Stimulated activated naive CD8-positive, alpha-beta T cell treated with anti-CD3 and anti-CD28 coated beads, Interleukin-15, Interleukin-2, amounts not matched to agents 100 ng/mL and 50 ng/mL, for 24 hours (primary cell): ENCODE measurements at regions not wholly inside any gene's neighbourhood (a gene's known extent, or its start where the extent isn't known, plus 50 kb on each side); places are given as distances from the start of the nearest gene placed in this dataset.
"Not testable (repeated sequence)": the region's sequence is repeated elsewhere in the genome, so short reads cannot be mapped to it uniquely, and the experiment has no call there.

Experiments
- H3K27ac Mint-ChIP-seq: one replicate; pipeline ENCODE4 v1.8.0; 2021; ENCODE audit warnings: mild to moderate bottlenecking, mixed read lengths
- H3K27me3 Mint-ChIP-seq: one replicate; pipeline ENCODE4 v1.8.0; 2021; ENCODE audit warnings: mixed read lengths
- H3K36me3 Mint-ChIP-seq: one replicate; pipeline ENCODE4 v1.8.0; 2021; ENCODE audit warnings: low read depth, mixed read lengths
- H3K4me1 Mint-ChIP-seq: one replicate; pipeline ENCODE4 v1.8.0; 2021; ENCODE audit warnings: low read depth, mixed read lengths
- H3K4me3 Mint-ChIP-seq: one replicate; pipeline ENCODE4 v1.8.0; 2021; ENCODE audit warnings: mild to moderate bottlenecking, mixed read lengths
- H3K9me3 Mint-ChIP-seq: one replicate; pipeline ENCODE4 v1.8.0; 2021; ENCODE audit warnings: mixed read lengths

DNA sequence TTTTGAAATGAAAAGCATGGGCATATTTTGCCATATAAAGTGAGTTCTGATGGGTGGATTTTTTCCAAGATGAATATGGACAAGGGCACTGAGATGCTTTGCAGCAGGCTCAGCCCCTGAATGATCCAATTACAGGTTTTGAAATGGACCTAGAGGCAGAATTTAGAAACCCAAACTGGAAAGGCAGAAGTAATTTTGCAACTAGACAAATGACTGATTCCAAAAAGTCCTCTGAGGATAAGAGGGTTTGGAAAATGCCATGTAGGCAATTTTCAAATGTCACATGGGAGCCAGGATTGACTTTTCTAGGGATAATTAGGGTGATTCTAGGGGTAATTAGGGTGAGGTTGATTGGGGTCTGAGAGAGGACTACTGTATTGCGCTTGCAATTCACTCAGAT is 148.9 kb upstream of the ZNF648 start:
- Mint-ChIP-seq H3K4me1 (no peaks in the 10 kb centered on the region), H3K27ac (no peak overlapping the region), H3K4me3 (no peak overlapping the region), H3K9me3 (no peaks in the 10 kb centered on the region), H3K27me3 (no peaks in the 10 kb centered on the region), H3K36me3 (no peaks in the 10 kb centered on the region)

DNA sequence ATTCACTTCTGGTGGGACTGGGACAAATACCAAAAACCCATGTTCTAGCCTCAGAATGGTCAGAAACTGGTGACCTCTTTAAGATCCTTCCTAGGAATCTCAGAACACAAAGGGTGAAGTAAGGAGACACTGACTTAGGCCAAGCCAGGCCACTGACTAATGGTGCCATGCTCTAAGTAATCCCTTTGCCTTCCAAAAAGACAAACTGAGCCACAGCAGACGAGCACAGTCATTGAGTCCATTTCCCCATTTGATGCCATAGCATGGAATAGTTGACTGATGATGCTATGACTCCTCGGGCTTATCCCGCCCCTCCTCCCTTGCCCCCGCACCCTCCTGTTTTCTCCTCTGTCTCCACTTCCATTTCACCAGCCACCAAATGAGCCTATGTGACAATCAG is 145.8 kb upstream of the ZNF648 start:
- H3K27me3 Mint-ChIP-seq = no peaks in the 10 kb centered on the region
- no peaks in the 10 kb centered on the region for H3K36me3 Mint-ChIP-seq
- H3K27ac Mint-ChIP-seq = no peak overlapping the region

DNA sequence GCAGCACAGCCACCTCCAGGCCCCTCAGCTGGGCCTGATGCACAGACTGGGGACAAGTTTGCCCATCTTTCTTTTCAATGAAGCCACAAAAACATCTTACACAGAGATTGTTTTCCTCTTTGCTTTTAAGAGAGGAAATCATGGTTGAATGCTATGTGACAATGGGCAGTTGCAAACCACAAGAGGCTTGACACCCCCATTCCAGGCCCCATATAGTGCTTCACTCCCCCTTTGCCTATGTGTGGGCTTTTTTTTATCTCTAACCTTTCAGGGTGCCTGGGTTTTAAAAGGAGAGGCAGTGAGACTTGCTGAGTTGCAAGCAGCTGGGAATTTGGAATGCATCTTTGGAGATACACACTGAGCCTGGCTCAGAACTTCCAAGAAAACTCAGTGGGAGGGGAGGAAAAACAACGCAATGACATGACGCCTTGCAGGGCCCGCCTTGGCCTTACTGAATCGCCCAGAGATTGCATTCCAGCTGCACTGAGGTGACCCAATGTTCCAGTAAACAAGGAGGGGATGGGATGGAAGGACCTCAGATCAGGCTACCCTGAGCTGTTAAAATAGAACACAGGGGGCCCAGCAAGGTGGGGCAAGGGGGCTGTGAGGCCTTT is 145.2 kb upstream of the ZNF648 start:
- Mint-ChIP-seq H3K4me1 (no peaks in the 10 kb centered on the region), H3K4me3 (no peak overlapping the region), H3K36me3 (no peaks in the 10 kb centered on the region), H3K27ac (no peak overlapping the region), H3K27me3 (no peaks in the 10 kb centered on the region), H3K9me3 (no peaks in the 10 kb centered on the region)

More for the DNA sequence above, 145.8 kb upstream of the ZNF648 start:
- Mint-ChIP-seq H3K4me3 (no peak overlapping the region), H3K4me1 (no peaks in the 10 kb centered on the region), H3K9me3 (no peaks in the 10 kb centered on the region)

DNA sequence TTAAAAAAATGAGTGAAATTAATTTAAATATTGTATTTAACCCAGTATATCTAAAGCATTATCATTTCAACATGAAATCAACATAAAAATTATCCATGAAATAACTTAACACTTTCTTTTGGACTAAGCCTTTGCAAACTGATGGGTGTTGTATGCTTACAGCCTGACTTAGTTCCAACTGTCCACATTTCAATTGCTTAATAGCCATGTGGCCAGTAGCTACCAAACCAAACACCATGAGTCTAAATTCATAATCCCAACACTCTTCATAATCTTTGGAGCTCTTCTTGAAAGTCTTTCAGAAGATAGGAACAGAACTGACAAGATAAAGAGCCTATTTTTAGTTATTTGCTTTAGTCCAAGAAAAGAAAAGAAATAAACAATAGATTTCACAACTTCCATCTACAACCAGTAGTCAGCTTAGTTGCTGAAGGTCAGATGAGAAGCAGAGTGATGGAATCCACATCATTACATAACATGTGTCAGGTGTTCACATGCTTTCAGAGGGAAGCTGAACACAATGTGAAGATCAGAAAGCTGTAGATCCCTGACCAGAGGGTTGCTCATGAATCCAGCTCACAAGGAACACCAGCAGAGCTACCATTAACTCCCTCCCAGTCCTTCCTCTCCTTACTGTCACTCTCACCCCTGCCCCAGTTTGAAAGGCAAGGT is 144.0 kb upstream of the ZNF648 start:
- no peaks in the 10 kb centered on the region for H3K9me3 Mint-ChIP-seq
- H3K27me3 Mint-ChIP-seq = no peaks in the 10 kb centered on the region
- no peak overlapping the region for H3K27ac Mint-ChIP-seq
- no peaks in the 10 kb centered on the region for H3K36me3 Mint-ChIP-seq
- no peaks in the 10 kb centered on the region for H3K4me1 Mint-ChIP-seq
- H3K4me3 Mint-ChIP-seq = no peak overlapping the region

DNA sequence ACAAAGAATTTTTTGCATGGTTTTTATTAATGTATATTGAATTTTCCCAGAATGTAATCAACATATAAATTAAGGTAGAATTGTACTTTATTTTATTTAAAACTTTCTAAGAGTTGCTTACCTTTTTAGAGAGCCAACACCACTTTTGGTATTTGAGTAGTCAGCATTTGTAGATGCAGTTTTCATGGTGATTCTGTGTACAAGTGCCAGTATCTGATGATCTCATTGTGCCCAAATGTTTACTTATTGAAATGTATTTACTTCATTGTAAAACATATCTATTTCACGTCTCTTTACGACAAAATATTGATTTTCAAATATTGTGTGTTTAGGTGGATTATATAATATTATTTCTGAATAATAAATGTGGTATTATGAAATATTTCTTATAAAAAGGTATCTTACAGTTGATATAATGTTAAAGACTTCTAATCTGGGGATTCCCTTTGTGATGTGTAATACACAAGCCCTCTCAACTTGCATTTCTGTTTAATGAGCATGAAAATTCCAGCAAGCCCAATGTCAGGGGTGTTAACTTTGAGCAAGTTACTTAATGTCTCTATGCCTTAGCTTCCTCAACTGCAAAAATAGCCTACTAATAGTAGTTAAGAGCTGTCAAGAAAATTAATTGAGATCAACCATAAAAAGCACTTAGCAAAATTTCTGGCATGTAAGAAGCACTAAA is 141.8 kb upstream of the ZNF648 start:
- Mint-ChIP-seq H3K9me3 (no peaks in the 10 kb centered on the region), H3K27ac (no peak overlapping the region), H3K4me1 (no peaks in the 10 kb centered on the region), H3K4me3 (no peak overlapping the region), H3K27me3 (no peaks in the 10 kb centered on the region), H3K36me3 (no peaks in the 10 kb centered on the region)

DNA sequence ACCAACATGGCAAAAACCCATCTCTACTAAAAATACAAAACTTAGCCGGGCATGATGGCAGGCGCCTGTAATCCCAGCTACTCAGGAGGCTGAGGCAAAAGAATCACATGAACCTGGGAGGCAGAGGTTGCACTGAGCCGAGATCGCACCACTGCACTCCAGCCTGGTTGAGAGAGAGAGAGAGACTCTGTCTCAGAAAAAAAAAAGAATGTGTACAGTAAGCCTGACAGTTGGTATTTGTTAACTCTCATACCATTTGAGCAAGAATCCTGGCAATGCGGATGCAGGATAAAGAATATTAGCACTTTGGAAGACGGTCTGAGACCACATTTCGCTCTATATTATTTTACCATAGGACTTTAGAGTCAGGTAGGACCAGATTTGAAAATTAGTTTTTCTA is 140.0 kb upstream of the ZNF648 start:
- not testable (repeated sequence) for H3K27ac Mint-ChIP-seq, H3K36me3 Mint-ChIP-seq, H3K4me3 Mint-ChIP-seq, H3K9me3 Mint-ChIP-seq, H3K4me1 Mint-ChIP-seq, H3K27me3 Mint-ChIP-seq

DNA sequence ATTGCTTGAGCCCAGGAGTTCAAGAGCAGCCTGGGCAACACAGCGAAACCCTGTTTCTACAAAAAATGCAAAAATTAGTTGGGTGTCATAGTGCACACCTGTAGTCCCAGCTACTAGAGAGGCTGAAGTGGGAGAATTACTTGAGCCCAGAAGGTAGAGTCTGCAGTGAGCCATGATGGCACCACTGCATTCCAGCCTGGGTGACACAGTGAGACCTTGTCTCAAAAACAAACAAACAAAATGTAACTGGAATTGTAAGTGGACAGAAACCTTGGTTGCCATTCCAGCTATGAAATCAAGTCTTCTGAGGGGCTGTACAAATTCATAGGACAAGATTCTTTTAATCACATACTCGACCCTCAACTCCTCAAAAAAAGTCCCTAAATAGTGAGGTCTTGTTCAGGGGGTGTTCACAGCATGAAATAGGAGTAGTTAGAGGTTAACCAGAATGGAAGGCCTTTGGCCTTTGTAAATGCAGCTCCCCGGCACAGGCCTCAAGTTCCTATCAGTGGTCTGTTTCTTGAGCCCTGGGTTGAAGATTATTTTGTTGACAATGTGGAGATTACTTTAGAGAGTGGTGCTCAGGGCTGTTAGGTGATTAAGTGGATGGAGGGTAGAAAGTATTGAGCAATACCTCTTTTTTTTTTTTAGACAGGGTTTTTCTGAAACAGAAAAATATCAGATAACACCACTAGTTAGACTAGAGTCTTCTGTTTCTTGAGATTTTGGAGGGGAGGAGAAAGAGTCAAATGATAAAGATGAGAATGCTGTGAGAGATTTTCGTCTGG is 138.7 kb upstream of the ZNF648 start:
- Mint-ChIP-seq H3K27ac (no peak overlapping the region), H3K9me3 (no peaks in the 10 kb centered on the region), H3K27me3 (peaks cover 3% of the 10 kb centered on the region), H3K4me1 (no peaks in the 10 kb centered on the region), H3K4me3 (no peak overlapping the region), H3K36me3 (no peaks in the 10 kb centered on the region)

DNA sequence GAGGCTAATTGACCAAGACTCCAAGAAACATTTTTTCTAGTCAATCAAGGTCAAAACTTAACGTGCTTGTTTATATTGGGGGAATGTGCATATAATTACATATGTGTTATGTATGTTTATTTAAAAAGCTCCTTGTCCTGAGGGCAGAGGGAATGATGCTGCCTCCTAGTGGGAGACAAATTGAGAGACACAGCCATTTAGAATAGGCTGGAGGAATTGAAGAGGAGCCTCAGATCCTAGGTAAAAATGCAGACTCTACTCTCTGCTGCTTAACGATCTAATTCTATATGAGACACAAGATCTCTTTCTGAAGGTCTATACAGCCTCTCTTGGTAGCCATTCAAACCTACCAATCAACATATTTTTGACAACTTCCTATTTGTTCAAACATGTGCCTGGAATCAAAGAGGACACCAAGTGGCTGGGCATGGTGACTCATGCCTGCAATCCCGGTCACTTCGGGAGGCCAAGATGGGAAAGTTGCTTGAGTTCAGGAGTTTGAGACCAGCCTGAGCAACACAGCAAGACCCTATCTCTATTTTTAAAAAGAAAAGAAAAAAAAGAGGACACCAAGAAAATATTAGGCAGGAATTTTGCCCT is 136.6 kb upstream of the ZNF648 start:
- no peak overlapping the region for H3K27ac Mint-ChIP-seq
- no peaks in the 10 kb centered on the region for H3K4me1 Mint-ChIP-seq
- H3K27me3 Mint-ChIP-seq = peaks cover 6% of the 10 kb centered on the region
- no peak overlapping the region for H3K4me3 Mint-ChIP-seq
- no peaks in the 10 kb centered on the region for H3K9me3 Mint-ChIP-seq
- H3K36me3 Mint-ChIP-seq = no peaks in the 10 kb centered on the region

DNA sequence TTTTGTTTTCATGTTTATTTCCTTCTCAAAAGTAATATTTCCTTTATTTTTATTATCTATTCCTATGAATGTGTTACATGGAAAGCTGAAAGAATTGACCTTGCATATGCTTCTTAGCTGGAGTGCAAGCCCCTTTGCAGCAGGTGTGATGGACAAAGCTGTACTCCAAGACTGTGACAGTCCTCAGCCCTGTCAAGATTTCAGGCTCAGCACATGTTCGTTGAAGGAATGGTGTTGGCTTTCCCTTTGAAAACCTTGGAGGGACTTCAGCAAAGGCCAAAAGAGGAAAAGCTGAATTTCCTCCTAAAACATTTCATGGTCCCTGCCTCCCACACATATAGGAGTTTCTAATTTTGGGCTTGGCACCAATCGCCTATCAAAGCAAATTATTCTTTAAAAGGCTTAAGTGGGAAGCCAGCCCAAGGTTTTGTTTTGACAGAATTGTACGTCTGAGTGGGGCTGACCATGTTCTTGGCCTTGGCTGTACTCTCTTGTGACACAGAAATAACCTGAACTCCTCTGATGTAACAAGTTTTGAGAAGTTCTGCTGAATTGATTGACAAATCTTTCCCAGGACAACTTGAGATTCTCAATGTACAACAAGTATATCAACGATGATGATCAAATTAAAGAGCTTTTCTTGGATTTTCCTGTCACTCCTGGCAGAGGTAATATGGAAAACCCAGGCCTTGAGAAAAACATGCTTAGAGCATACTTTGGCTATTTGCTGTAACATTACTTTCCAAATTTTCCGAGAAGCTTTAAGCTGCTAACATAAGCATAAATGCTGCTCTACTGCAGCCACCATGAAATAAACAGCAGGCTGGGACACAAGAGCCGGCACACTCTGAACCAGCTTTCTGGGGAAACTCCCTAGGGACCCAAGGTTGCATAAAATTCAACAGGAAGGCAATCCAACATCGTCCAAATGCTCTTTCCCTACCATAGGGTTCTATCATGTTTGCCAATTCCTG is 135.7 kb upstream of the ZNF648 start:
- Mint-ChIP-seq H3K9me3 (no peaks in the 10 kb centered on the region), H3K36me3 (no peaks in the 10 kb centered on the region), H3K4me3 (no peak overlapping the region), H3K27ac (no peak overlapping the region), H3K27me3 (peaks cover 6% of the 10 kb centered on the region), H3K4me1 (no peaks in the 10 kb centered on the region)

DNA sequence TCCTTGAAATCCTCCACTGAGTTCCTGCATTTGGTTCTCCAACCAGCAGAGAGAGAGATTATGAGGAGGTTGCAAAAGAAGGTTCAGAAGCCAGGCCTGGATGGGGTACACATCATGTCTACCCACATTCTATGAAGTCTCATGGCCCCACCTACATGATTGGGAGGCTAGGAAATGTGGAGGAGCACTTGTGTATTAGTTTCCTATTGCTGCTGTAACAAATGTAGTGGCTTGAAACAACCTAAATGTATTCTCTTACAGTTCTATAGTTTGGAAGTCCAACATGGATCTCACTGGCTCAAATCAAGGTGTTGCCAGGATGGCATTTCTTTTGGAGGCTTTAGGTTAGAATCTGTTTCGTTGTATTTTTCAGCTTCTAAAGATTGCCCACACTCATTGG is 134.2 kb upstream of the ZNF648 start:
- no peaks in the 10 kb centered on the region for H3K36me3 Mint-ChIP-seq
- no peak overlapping the region for H3K27ac Mint-ChIP-seq
- H3K4me1 Mint-ChIP-seq = no peaks in the 10 kb centered on the region
- H3K27me3 Mint-ChIP-seq = peaks cover 10% of the 10 kb centered on the region
- H3K4me3 Mint-ChIP-seq = no peak overlapping the region
- no peaks in the 10 kb centered on the region for H3K9me3 Mint-ChIP-seq

DNA sequence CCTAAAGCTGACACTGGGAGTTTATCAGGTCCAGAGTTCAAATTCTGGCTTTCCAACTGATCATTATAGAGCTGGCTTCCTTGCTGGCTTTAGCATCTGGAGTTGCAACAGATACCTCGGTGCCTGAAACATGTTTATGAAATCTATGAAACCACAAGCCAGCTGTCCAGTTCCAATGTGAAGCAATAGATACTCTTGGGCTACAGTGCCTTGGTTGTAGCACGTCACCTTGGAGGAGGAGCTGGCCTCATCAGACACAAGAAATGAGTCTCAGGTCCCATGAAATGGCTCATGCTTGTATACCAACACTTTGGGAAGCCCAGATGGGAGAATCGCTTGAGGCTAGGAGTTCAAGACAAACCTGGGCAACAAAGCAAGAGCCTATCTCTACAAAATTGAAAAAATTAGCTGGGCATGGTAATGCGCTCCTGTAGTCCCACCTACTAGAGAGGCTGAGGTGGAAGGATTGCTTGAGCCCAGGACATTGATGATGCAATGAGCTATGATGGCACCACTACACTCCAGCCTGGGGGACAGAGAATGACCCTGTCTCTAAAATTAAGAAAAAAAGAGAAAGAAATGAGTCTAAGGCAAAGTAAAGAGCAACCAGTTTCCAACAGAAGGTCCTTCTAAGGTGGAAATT is 132.5 kb upstream of the ZNF648 start:
- H3K36me3 Mint-ChIP-seq = no peaks in the 10 kb centered on the region
- H3K9me3 Mint-ChIP-seq = no peaks in the 10 kb centered on the region
- no peaks in the 10 kb centered on the region for H3K4me1 Mint-ChIP-seq
- peaks cover 15% of the 10 kb centered on the region for H3K27me3 Mint-ChIP-seq
- no peak overlapping the region for H3K4me3 Mint-ChIP-seq
- H3K27ac Mint-ChIP-seq = no peak overlapping the region

DNA sequence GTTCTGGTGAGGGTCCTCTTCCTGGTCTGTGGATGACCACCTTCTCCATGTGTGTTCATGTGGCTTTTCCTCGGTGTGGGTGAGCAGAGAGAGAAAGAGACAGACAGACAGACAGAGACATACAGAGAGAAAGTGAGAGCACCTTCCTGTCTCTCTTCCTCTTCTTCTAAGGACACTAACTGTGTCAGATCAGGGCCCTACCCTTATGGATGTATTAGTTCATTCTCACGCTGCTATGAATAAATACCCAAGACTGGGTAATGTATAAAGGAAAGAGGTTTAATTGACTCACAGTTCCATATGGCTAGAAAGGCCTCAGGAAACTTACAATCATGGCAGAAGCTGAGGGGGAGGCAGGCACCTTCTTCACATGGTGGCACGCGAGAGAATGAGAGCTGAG is 131.5 kb upstream of the ZNF648 start:
- H3K4me3 Mint-ChIP-seq = no peak overlapping the region
- no peaks in the 10 kb centered on the region for H3K4me1 Mint-ChIP-seq
- peaks cover 15% of the 10 kb centered on the region for H3K27me3 Mint-ChIP-seq
- no peak overlapping the region for H3K27ac Mint-ChIP-seq
- H3K9me3 Mint-ChIP-seq = no peaks in the 10 kb centered on the region
- no peaks in the 10 kb centered on the region for H3K36me3 Mint-ChIP-seq

DNA sequence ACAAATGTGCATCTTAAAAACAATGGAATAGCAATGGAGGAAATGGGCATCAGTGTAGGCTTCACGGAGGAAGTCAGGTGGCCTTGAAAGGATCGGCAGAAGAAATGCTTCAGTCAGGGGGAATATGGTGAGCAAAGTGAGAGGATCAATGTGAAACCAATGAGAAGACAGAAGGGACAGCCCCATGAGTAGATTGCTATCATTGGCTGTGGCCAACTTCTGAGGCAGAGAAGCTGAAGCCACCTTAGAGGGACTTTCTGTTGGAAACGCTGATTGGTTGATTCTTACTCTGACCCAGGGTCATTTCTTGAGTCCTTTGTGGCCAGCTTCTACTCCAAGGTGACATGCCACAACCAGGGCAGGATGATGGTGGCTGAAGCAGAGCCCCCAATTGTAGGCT is 130.7 kb upstream of the ZNF648 start:
- Mint-ChIP-seq H3K27me3 (peaks cover 15% of the 10 kb centered on the region), H3K27ac (no peak overlapping the region), H3K36me3 (no peaks in the 10 kb centered on the region), H3K4me1 (no peaks in the 10 kb centered on the region), H3K4me3 (no peak overlapping the region), H3K9me3 (no peaks in the 10 kb centered on the region)
